ENCODE measurements at regions not wholly inside any gene's neighbourhood (a gene's known extent, or its start where the extent isn't known, plus 50 kb on each side); places are given as distances from the start of the nearest gene placed in this dataset.

DNA sequence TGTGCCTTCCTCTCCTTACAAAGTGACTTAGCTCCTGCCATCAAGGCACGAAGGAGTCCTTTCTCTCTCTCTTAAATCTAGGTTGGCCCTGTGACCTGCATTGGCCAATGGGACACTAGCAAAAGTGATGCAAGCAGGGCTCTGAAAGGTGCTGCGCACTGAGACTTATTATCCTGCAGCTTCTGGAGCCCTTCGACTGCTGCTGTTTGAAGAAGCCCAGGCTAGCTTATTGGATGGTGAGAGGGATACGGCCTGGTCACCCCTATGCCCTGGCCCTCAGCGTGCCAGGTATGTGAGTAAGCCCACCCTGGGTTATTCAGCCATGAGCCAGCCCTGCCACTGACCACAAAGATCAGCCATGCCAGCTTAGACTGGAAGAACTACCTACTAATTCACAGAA, 74.5 kb upstream of the GGTLC1 start:
- H3K4me1 Mint-ChIP-seq (ENCODE audit: low read depth): no peaks in the 10 kb centered on the region
- H3K36me3 Mint-ChIP-seq (ENCODE audit: low read depth): no peaks in the 10 kb centered on the region
- no peaks in the 10 kb centered on the region for H3K9me3 Mint-ChIP-seq
- no peak overlapping the region for H3K4me3 Mint-ChIP-seq
- H3K27me3 Mint-ChIP-seq: no peaks in the 10 kb centered on the region
- intact Hi-C loops (cut with micrococcal nuclease): no loop called here
- no peak overlapping the region for H3K27ac Mint-ChIP-seq

DNA sequence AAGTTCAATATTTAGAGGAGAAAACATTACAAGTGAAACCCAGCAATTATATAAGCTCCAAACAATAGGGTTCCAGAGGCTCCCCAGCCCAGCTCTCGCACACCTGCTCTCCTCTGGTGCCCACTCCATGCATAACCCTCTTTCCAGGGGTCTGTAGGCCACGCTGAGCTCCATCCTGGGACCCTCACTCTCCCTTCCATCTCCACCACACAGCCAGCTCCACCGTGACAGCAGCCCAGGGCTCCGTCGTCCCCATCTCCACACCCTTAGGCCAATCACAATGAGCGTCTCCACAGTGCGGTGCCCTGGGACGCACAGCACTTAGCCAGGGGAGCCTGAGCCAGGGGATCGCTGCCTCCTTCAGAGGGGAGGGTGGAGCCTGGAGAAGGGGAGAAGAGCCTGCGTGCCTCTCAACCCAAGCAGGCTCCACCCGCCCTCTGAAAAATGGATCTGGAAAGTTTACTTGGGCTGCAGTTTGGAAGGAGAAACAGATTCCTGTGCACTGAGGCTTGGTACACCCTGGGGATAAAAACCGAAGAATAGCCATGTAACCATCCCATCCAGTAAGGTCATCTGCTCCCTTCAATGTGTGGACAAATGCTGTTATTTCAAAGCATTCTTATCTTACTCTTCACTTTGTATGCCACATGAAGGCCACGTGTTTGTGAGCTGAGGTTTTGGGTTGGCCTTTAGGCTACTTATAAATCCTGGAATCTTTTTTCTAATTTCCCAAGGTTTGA, 72.4 kb upstream of the GGTLC1 start:
- no peak overlapping the region for H3K27ac Mint-ChIP-seq
- no peak overlapping the region for H3K4me3 Mint-ChIP-seq
- H3K36me3 Mint-ChIP-seq (ENCODE audit: low read depth): no peaks in the 10 kb centered on the region
- intact Hi-C loops (cut with micrococcal nuclease): no loop called here
- H3K4me1 Mint-ChIP-seq (ENCODE audit: low read depth): no peaks in the 10 kb centered on the region
- no peaks in the 10 kb centered on the region for H3K9me3 Mint-ChIP-seq
- no peaks in the 10 kb centered on the region for H3K27me3 Mint-ChIP-seq

- Mint-ChIP-seq H3K4me1 (ENCODE audit: low read depth) (no peaks in the 10 kb centered on the region), H3K9me3 (no peaks in the 10 kb centered on the region), H3K4me3 (no peak overlapping the region), H3K27ac (no peak overlapping the region), H3K27me3 (no peaks in the 10 kb centered on the region), H3K36me3 (ENCODE audit: low read depth) (no peaks in the 10 kb centered on the region)
- intact Hi-C loops (cut with micrococcal nuclease): no loop called here
Measured at GRCh38 chr20:24059174-24059573, 70.6 kb upstream of the GGTLC1 start.

DNA sequence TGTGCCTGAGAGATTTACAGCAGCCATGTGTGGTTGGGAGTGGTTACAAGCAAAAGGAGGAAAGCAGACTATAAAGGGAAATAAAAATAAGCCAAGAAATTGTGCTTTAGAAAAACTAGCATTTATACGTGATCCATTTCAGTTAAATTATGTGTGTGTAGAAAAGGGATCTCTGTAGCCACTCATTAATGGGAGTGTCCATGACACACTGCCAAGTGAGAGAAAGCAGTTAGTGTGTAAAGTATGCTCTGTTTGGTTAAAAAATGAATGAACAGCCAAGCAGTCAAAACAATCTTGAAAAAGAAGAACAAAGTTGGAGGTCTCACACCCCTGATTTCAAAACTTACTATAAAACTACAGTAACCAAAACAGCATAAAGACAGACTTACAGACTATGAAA, 67.9 kb upstream of the GGTLC1 start:
- no peak overlapping the region for H3K4me3 Mint-ChIP-seq
- no peaks in the 10 kb centered on the region for H3K9me3 Mint-ChIP-seq
- H3K27me3 Mint-ChIP-seq: no peaks in the 10 kb centered on the region
- no peak overlapping the region for H3K27ac Mint-ChIP-seq
- H3K4me1 Mint-ChIP-seq (ENCODE audit: low read depth): no peaks in the 10 kb centered on the region
- H3K36me3 Mint-ChIP-seq (ENCODE audit: low read depth): no peaks in the 10 kb centered on the region
- intact Hi-C loops (cut with micrococcal nuclease): no loop called here

DNA sequence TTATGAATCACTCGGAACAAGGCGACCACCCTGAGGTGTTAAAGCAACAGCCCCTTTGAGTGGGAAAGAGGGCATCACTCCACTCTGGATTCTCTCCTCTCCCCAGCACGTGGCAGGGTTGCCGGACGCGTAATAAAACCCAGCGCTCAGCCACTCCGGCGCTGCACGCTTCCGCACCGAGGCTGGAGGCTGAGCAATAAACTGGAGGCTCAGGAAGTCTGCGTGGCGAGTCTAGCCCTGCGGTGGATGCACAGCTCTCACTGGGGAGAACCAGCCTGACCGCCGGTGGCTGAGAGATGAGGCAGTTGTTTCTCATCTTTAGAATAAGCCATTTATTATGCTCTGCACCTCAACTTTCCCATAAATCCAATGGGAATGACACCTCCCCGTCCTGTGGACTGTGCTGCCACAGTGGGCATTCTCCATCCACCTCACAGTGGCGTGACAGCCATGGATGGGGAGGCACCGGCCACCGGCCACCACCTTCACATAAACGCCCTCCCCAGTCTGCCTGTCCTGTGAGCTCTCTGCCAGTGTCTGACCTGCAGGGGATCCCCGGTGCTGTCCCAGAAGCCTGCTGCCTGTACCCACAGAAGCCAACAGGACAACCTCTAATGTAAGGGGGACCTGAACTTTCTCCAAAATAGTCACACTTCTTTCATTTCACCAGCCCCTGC, 64.2 kb upstream of the GGTLC1 start:
- Mint-ChIP-seq H3K36me3 (ENCODE audit: low read depth) (no peaks in the 10 kb centered on the region), H3K4me3 (no peak overlapping the region), H3K9me3 (no peaks in the 10 kb centered on the region), H3K27ac (no peak overlapping the region), H3K27me3 (no peaks in the 10 kb centered on the region), H3K4me1 (ENCODE audit: low read depth) (no peaks in the 10 kb centered on the region)
- intact Hi-C loops (cut with micrococcal nuclease): no loop called here

GRCh38 chr20:24051160-24051559, 62.6 kb upstream of the GGTLC1 start:
- H3K36me3 Mint-ChIP-seq (ENCODE audit: low read depth): no peaks in the 10 kb centered on the region
- no peaks in the 10 kb centered on the region for H3K4me1 Mint-ChIP-seq (ENCODE audit: low read depth)
- no peak overlapping the region for H3K27ac Mint-ChIP-seq
- intact Hi-C loops (cut with micrococcal nuclease): no loop called here
- H3K27me3 Mint-ChIP-seq: no peaks in the 10 kb centered on the region
- no peak overlapping the region for H3K4me3 Mint-ChIP-seq
- H3K9me3 Mint-ChIP-seq: no peaks in the 10 kb centered on the region

- H3K4me1 Mint-ChIP-seq (ENCODE audit: low read depth): no peaks in the 10 kb centered on the region
- no peak overlapping the region for H3K4me3 Mint-ChIP-seq
- H3K27me3 Mint-ChIP-seq: no peaks in the 10 kb centered on the region
- H3K27ac Mint-ChIP-seq: no peak overlapping the region
- no peaks in the 10 kb centered on the region for H3K9me3 Mint-ChIP-seq
- intact Hi-C loops (cut with micrococcal nuclease): no loop called here
- no peaks in the 10 kb centered on the region for H3K36me3 Mint-ChIP-seq (ENCODE audit: low read depth)
Measured at GRCh38 chr20:24050119-24050518, 61.5 kb upstream of the GGTLC1 start.

- Mint-ChIP-seq H3K27ac (no peak overlapping the region), H3K4me1 (ENCODE audit: low read depth) (no peaks in the 10 kb centered on the region), H3K4me3 (no peak overlapping the region), H3K27me3 (no peaks in the 10 kb centered on the region), H3K9me3 (no peaks in the 10 kb centered on the region), H3K36me3 (ENCODE audit: low read depth) (no peaks in the 10 kb centered on the region)
- intact Hi-C loops (cut with micrococcal nuclease): no loop called here
Measured at GRCh38 chr20:24049081-24049480, 60.5 kb upstream of the GGTLC1 start.

GRCh38 chr20:24048024-24048611, 59.5 kb upstream of the GGTLC1 start:
- Mint-ChIP-seq H3K27ac (no peak overlapping the region), H3K4me3 (no peak overlapping the region), H3K36me3 (ENCODE audit: low read depth) (no peaks in the 10 kb centered on the region), H3K9me3 (no peaks in the 10 kb centered on the region), H3K4me1 (ENCODE audit: low read depth) (no peaks in the 10 kb centered on the region), H3K27me3 (no peaks in the 10 kb centered on the region)
- intact Hi-C loops (cut with micrococcal nuclease): no loop called here

GRCh38 chr20:24046888-24047287, 58.3 kb upstream of the GGTLC1 start:
- Mint-ChIP-seq H3K9me3 (no peaks in the 10 kb centered on the region), H3K27ac (no peak overlapping the region), H3K36me3 (ENCODE audit: low read depth) (no peaks in the 10 kb centered on the region), H3K4me3 (no peak overlapping the region), H3K4me1 (ENCODE audit: low read depth) (no peaks in the 10 kb centered on the region), H3K27me3 (no peaks in the 10 kb centered on the region)
- intact Hi-C loops (cut with micrococcal nuclease): no loop called here

- H3K4me3 Mint-ChIP-seq: no peak overlapping the region
- no peaks in the 10 kb centered on the region for H3K4me1 Mint-ChIP-seq (ENCODE audit: low read depth)
- H3K9me3 Mint-ChIP-seq: no peaks in the 10 kb centered on the region
- intact Hi-C loops (cut with micrococcal nuclease): no loop called here
- no peaks in the 10 kb centered on the region for H3K36me3 Mint-ChIP-seq (ENCODE audit: low read depth)
- H3K27ac Mint-ChIP-seq: no peak overlapping the region
- no peaks in the 10 kb centered on the region for H3K27me3 Mint-ChIP-seq
Measured at GRCh38 chr20:24045621-24046318, 57.2 kb upstream of the GGTLC1 start.

DNA sequence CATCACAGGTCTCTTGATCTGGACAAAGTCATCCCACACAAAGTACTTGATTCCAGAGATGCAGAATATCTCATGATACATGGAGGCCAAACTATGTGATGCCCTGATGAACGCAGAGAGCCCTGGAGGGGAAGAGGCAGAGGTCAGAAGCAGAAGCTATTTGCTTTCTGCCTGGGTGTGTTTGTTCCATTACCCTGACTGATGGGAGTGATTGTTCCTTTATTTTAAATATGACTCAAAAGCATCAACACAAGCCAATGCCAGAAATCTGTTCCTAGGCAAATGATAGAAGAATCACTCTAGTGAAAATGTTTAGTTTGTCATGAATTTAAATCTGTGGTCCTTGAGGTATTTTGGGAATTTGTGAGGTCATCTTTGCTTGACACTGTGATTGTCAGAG, 54.7 kb upstream of the GGTLC1 start:
- no peaks in the 10 kb centered on the region for H3K36me3 Mint-ChIP-seq (ENCODE audit: low read depth)
- no peak overlapping the region for H3K27ac Mint-ChIP-seq
- H3K27me3 Mint-ChIP-seq: no peaks in the 10 kb centered on the region
- H3K4me3 Mint-ChIP-seq: no peak overlapping the region
- intact Hi-C loops (cut with micrococcal nuclease): no loop called here
- H3K9me3 Mint-ChIP-seq: no peaks in the 10 kb centered on the region
- no peaks in the 10 kb centered on the region for H3K4me1 Mint-ChIP-seq (ENCODE audit: low read depth)

- H3K4me1 Mint-ChIP-seq (ENCODE audit: low read depth): no peaks in the 10 kb centered on the region
- no peaks in the 10 kb centered on the region for H3K27me3 Mint-ChIP-seq
- H3K36me3 Mint-ChIP-seq (ENCODE audit: low read depth): no peaks in the 10 kb centered on the region
- H3K27ac Mint-ChIP-seq: no peak overlapping the region
- no peak overlapping the region for H3K4me3 Mint-ChIP-seq
- no peaks in the 10 kb centered on the region for H3K9me3 Mint-ChIP-seq
- intact Hi-C loops (cut with micrococcal nuclease): no loop called here
Measured at GRCh38 chr20:24042646-24043045, 54.1 kb upstream of the GGTLC1 start.

GRCh38 chr20:24040896-24041459, 52.4 kb upstream of the GGTLC1 start:
- intact Hi-C loops (cut with micrococcal nuclease): no loop called here
- Mint-ChIP-seq H3K27ac (no peak overlapping the region), H3K4me3 (no peak overlapping the region), H3K27me3 (no peaks in the 10 kb centered on the region), H3K4me1 (ENCODE audit: low read depth) (no peaks in the 10 kb centered on the region), H3K9me3 (no peaks in the 10 kb centered on the region), H3K36me3 (ENCODE audit: low read depth) (no peaks in the 10 kb centered on the region)
